ENCODE measurements at regions not wholly inside any gene's neighbourhood (a gene's known extent, or its start where the extent isn't known, plus 50 kb on each side); places are given as distances from the start of the nearest gene placed in this dataset.
"Not testable (repeated sequence)": the region's sequence is repeated elsewhere in the genome, so short reads cannot be mapped to it uniquely, and the experiment has no call there.

DNA sequence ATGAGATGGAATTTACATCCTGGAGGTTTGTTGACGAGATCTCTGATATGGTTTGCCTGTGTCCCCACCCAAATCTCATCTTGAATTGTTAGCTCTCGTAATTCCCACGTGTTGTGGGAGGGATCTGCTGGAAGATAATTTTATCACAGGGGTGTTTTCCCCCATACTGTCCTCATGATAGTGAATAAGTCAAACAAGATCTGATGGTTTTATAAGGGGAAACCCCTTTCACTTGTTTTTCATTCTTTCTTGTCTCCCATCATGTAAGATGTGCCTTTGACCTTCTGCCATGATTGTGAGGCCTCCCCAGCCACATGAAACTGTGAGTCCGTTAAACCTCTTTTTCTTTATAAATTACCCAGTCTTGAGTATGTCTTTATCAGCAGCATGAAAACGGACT lies 337.4 kb downstream of the BCL11B start:
- H3K4me1 ChIP-seq (ENCODE audit: control insufficient read depth in 2 of 2, insufficient read depth in 2 of 2, low read length in 2 of 2); H3K9me3 ChIP-seq (ENCODE audit: control insufficient read depth in 2 of 2, low read length in 2 of 2); H3K4me3 ChIP-seq (ENCODE audit: low read length in 2 of 2); H3K36me3 ChIP-seq (ENCODE audit: control insufficient read depth in 2 of 2, insufficient read depth in 2 of 2, low read length in 2 of 2); H3K9ac ChIP-seq (ENCODE audit: low read depth in 1 of 2, low read length in 2 of 2); H3K27ac ChIP-seq (ENCODE audit: low read depth in 2 of 2, low read length in 2 of 2); H3K27me3 ChIP-seq (ENCODE audit: control insufficient read depth in 2 of 2, insufficient read depth in 2 of 2, low read length in 2 of 2): not testable (repeated sequence)

DNA sequence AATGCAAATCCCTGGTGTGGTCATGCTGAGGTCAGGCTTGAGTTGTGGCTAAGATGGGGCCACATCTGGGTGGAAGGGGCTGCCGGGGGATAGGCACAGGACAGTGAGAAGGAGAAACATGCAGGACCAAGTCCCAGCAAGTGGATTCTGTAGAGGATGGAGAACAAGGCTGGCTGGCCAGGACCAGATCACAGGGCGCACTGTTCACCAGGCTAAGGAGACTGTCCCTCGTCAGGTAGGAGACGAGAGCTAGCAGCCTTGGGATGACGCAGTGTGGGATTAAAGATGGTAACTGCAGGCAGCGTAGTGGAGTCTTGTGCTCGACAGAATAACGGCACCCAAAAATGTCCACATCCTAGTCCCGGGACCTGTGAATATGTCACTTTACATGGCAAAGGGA lies 336.1 kb downstream of the BCL11B start:
- Histone ChIP-seq H3K9me3 (ENCODE audit: control insufficient read depth in 2 of 2, low read length in 2 of 2) (no peaks in the 10 kb centered on the region), H3K4me3 (ENCODE audit: low read length in 2 of 2) (no peak overlapping the region), H3K4me1 (ENCODE audit: control insufficient read depth in 2 of 2, insufficient read depth in 2 of 2, low read length in 2 of 2) (no peaks in the 10 kb centered on the region), H3K9ac (ENCODE audit: low read depth in 1 of 2, low read length in 2 of 2) (no peak overlapping the region), H3K36me3 (ENCODE audit: control insufficient read depth in 2 of 2, insufficient read depth in 2 of 2, low read length in 2 of 2) (no peaks in the 10 kb centered on the region), H3K27ac (ENCODE audit: low read depth in 2 of 2, low read length in 2 of 2) (no peak overlapping the region), H3K27me3 (ENCODE audit: control insufficient read depth in 2 of 2, insufficient read depth in 2 of 2, low read length in 2 of 2) (no peaks in the 10 kb centered on the region)

DNA sequence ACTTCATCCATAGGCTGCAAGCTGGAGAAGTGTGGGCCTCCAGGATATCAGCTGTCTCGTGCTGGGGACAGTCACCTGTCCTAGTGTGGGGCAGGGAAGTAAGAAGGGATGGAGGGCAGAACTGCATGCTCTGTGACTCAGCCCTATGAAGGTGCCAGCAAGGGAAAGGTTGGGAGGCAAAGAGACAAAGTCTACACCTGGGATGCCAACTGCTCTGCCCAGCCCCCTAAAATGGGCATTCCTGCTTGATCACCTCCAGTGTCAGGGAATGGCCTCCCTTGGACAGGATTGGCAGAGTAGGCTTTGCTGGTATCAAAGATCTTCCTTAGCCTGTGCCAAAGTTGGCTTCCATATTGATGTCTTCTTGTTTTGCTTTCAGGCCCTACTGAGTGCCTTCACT lies 335.0 kb downstream of the BCL11B start:
- Histone ChIP-seq H3K9me3 (ENCODE audit: control insufficient read depth in 2 of 2, low read length in 2 of 2) (no peaks in the 10 kb centered on the region), H3K36me3 (ENCODE audit: control insufficient read depth in 2 of 2, insufficient read depth in 2 of 2, low read length in 2 of 2) (no peaks in the 10 kb centered on the region), H3K27ac (ENCODE audit: low read depth in 2 of 2, low read length in 2 of 2) (no peak overlapping the region), H3K4me3 (ENCODE audit: low read length in 2 of 2) (no peak overlapping the region), H3K27me3 (ENCODE audit: control insufficient read depth in 2 of 2, insufficient read depth in 2 of 2, low read length in 2 of 2) (no peaks in the 10 kb centered on the region), H3K9ac (ENCODE audit: low read depth in 1 of 2, low read length in 2 of 2) (no peak overlapping the region), H3K4me1 (ENCODE audit: control insufficient read depth in 2 of 2, insufficient read depth in 2 of 2, low read length in 2 of 2) (no peaks in the 10 kb centered on the region)

DNA sequence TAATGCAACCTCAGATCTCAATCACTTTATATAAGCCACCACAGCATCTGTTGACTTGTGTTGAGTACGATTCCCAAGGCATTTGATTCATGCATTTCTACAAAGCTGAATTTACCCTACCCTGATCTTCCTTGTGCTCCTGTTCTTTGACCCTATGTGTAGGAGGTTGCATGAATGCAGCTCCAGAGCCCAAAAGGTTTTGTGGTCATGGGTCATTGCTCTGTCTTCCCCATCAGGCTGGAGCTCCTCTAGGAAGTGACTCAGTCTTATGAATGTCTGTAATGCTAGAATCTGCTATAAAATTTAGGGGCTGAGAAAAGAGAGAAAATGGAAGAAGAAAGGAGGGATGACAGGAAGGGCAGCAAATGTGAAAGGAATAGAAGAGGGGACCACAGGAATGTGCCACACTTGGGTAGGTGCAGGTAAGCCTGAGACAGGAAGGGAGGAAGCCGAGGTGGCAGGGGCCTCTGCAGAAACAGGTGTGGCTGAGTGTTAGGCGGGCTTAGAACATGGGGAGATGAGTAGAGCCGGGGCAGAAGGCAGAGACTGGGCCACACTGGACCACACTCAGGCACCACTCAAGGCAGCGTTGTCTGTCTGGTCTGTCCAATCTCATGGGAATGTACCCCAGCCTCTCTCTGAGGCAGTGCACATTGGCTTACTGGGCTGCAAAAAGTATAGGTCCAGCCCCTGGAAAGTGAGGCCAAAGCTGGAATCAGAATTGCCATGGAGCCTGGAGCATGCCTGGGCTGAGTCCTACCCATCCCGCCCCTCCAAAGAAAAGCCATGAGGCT lies 334.1 kb downstream of the BCL11B start:
- Histone ChIP-seq H3K9ac (ENCODE audit: low read depth in 1 of 2, low read length in 2 of 2) (no peak overlapping the region), H3K4me1 (ENCODE audit: control insufficient read depth in 2 of 2, insufficient read depth in 2 of 2, low read length in 2 of 2) (no peaks in the 10 kb centered on the region), H3K27ac (ENCODE audit: low read depth in 2 of 2, low read length in 2 of 2) (no peak overlapping the region), H3K4me3 (ENCODE audit: low read length in 2 of 2) (no peak overlapping the region), H3K36me3 (ENCODE audit: control insufficient read depth in 2 of 2, insufficient read depth in 2 of 2, low read length in 2 of 2) (no peaks in the 10 kb centered on the region), H3K9me3 (ENCODE audit: control insufficient read depth in 2 of 2, low read length in 2 of 2) (no peaks in the 10 kb centered on the region), H3K27me3 (ENCODE audit: control insufficient read depth in 2 of 2, insufficient read depth in 2 of 2, low read length in 2 of 2) (no peaks in the 10 kb centered on the region)

DNA sequence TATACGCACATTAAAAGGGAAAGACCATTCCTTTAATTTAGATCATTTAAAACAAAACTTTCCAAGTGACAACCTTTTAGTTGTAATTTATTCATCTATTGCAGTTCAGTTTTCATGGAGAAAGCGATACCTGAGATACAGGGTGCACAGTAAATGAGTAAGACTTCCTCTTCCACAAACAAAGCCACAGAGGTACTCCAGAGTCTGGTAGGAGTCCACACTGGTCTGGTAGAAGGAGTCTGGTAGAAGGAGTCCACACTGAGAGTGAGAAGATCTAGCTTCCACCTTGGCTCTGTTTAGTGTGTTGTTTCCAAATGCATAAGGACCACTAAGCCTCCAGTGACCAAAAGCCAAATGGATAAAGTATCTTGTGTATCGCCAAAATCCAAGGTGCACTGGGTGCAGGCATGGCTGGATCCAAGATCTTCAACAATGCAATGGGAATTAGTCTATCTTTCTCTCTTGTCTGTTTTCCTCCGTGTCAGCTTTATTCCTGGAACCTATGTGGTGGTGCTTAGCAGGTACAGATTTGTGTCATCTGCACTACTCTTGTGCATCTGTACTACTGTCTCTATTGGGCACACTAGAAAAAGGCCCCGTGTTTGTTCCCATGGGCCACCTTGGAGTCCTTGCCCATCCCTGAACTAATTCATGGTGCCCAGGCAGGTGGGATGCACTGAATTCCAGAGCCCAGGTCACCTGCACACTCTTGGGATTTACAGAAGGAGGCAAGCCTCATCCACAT lies 331.1 kb downstream of the BCL11B start:
- H3K4me3 ChIP-seq (ENCODE audit: low read length in 2 of 2) = no peak overlapping the region
- no peaks in the 10 kb centered on the region for H3K36me3 ChIP-seq (ENCODE audit: control insufficient read depth in 2 of 2, insufficient read depth in 2 of 2, low read length in 2 of 2)
- no peaks in the 10 kb centered on the region for H3K4me1 ChIP-seq (ENCODE audit: control insufficient read depth in 2 of 2, insufficient read depth in 2 of 2, low read length in 2 of 2)
- H3K9ac ChIP-seq (ENCODE audit: low read depth in 1 of 2, low read length in 2 of 2) = no peak overlapping the region
- no peak overlapping the region for H3K27ac ChIP-seq (ENCODE audit: low read depth in 2 of 2, low read length in 2 of 2)
- H3K9me3 ChIP-seq (ENCODE audit: control insufficient read depth in 2 of 2, low read length in 2 of 2) = no peaks in the 10 kb centered on the region
- no peaks in the 10 kb centered on the region for H3K27me3 ChIP-seq (ENCODE audit: control insufficient read depth in 2 of 2, insufficient read depth in 2 of 2, low read length in 2 of 2)

DNA sequence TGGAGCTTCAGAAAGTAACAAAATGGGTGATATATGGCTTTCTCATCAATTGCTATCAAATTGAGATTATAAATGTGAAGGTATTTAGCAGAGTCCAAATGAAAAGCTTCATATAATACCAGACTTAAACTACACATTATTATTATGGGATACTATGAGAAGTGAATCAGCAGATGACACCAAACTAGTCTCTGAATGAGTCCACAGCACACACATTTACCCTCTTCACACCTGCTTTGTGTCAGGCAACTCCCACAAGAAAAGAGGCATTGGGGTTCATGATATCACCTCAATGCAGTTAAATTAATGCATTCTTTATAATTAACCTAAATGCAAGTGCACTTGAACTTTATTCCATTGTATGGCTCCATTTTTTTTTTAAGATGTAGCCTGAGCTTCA lies 330.5 kb downstream of the BCL11B start:
- Histone ChIP-seq H3K27ac (ENCODE audit: low read depth in 2 of 2, low read length in 2 of 2) (no peak overlapping the region), H3K36me3 (ENCODE audit: control insufficient read depth in 2 of 2, insufficient read depth in 2 of 2, low read length in 2 of 2) (no peaks in the 10 kb centered on the region), H3K4me3 (ENCODE audit: low read length in 2 of 2) (no peak overlapping the region), H3K4me1 (ENCODE audit: control insufficient read depth in 2 of 2, insufficient read depth in 2 of 2, low read length in 2 of 2) (no peaks in the 10 kb centered on the region), H3K9ac (ENCODE audit: low read depth in 1 of 2, low read length in 2 of 2) (no peak overlapping the region), H3K9me3 (ENCODE audit: control insufficient read depth in 2 of 2, low read length in 2 of 2) (no peaks in the 10 kb centered on the region), H3K27me3 (ENCODE audit: control insufficient read depth in 2 of 2, insufficient read depth in 2 of 2, low read length in 2 of 2) (no peaks in the 10 kb centered on the region)

DNA sequence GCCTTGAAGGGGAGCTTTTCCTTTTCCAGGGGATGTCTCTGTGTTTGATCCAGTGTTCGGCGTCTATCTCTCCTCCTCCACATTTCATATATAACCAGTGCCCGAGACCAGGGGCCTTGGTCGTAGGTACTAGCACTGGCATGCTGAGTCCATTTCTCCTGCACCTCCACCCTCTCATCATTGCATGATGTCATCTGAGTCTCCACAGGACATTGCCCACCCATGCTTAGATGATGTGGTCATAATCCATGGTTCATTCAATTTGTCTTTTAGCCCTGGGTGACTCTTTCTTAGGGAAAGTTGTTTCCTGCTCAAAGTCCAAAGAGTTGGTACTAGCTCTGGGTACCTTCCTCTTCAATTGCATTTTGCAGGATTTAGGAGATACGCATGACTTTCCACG lies 328.1 kb downstream of the BCL11B start:
- H3K4me3 ChIP-seq (ENCODE audit: low read length in 2 of 2) = no peak overlapping the region
- no peak overlapping the region for H3K27ac ChIP-seq (ENCODE audit: low read depth in 2 of 2, low read length in 2 of 2)
- no peaks in the 10 kb centered on the region for H3K4me1 ChIP-seq (ENCODE audit: control insufficient read depth in 2 of 2, insufficient read depth in 2 of 2, low read length in 2 of 2)
- H3K36me3 ChIP-seq (ENCODE audit: control insufficient read depth in 2 of 2, insufficient read depth in 2 of 2, low read length in 2 of 2) = no peaks in the 10 kb centered on the region
- no peaks in the 10 kb centered on the region for H3K9me3 ChIP-seq (ENCODE audit: control insufficient read depth in 2 of 2, low read length in 2 of 2)
- no peak overlapping the region for H3K9ac ChIP-seq (ENCODE audit: low read depth in 1 of 2, low read length in 2 of 2)
- H3K27me3 ChIP-seq (ENCODE audit: control insufficient read depth in 2 of 2, insufficient read depth in 2 of 2, low read length in 2 of 2) = no peaks in the 10 kb centered on the region

DNA sequence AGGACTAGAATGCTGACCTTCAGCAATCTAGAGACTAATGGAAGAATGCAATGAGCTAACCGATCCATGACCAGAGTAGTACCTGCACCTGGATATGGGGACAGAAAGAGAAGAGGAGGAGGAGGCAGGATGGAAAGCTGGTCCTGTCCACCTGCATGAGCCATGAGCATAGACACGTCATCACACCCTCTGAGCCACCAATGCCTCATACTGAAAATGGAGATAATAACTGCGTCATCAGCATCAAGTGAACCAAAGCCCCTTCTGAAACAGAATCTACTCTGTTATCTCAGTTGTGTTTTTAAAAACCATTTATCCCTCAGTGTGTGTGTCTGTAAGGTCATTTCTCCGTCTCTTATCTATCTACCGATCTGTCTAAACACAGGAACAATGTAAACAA lies 327.0 kb downstream of the BCL11B start:
- Histone ChIP-seq H3K4me3 (ENCODE audit: low read length in 2 of 2) (no peak overlapping the region), H3K27ac (ENCODE audit: low read depth in 2 of 2, low read length in 2 of 2) (no peak overlapping the region), H3K9me3 (ENCODE audit: control insufficient read depth in 2 of 2, low read length in 2 of 2) (no peaks in the 10 kb centered on the region)

DNA sequence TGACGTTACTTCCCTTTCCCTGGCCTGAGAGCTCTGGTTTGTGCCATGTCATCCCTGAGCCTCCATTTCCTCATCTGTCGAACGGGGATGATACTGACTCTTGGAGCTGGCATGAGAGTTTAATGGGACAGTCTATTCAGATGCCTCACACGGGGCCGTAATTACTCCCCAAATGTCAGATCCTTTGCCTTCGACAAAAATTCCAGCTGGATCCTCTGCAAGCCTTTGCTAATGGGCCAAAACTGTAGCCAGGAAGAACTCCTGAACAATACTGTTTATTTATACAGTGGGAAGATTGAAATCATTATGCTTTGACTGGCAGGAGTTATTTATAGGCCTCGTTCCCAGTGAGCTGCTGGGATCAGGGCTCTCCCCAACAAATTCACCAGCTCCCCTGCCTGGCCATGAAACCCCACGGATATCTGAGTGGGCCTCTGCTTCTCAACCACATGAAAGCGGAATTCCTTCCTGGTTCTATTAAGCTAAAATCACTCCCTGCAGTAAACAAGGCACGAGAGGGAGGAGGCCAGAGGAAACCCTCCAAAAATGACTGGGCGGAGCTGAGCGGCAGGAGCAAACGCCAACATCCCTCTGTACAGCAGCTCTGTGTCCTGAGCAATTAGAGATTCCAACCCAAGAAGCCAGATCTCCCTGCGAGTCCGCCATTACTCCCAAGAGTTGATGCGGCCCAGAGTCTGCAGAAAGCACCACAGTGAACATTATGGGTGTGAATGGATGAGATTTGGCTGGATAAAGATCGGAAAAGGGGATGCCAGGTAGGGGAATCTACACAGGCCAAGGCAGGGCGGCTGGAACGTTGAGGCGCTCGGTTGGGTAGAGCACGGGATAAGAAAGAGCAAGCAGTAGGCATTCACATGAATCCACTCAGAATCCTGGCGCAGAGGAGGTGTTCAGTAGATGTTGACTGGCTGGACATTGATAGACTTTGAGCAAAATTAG lies 326.1 kb downstream of the BCL11B start:
- H3K27me3 ChIP-seq (ENCODE audit: control insufficient read depth in 2 of 2, insufficient read depth in 2 of 2, low read length in 2 of 2) = no peaks in the 10 kb centered on the region
- H3K9me3 ChIP-seq (ENCODE audit: control insufficient read depth in 2 of 2, low read length in 2 of 2) = no peaks in the 10 kb centered on the region
- H3K4me3 ChIP-seq (ENCODE audit: low read length in 2 of 2) = no peak overlapping the region
- no peaks in the 10 kb centered on the region for H3K36me3 ChIP-seq (ENCODE audit: control insufficient read depth in 2 of 2, insufficient read depth in 2 of 2, low read length in 2 of 2)
- no peaks in the 10 kb centered on the region for H3K4me1 ChIP-seq (ENCODE audit: control insufficient read depth in 2 of 2, insufficient read depth in 2 of 2, low read length in 2 of 2)
- no peak overlapping the region for H3K27ac ChIP-seq (ENCODE audit: low read depth in 2 of 2, low read length in 2 of 2)
- H3K9ac ChIP-seq (ENCODE audit: low read depth in 1 of 2, low read length in 2 of 2) = no peak overlapping the region

More for the DNA sequence above, 327.0 kb downstream of the BCL11B start:
- no peaks in the 10 kb centered on the region for H3K4me1 ChIP-seq (ENCODE audit: control insufficient read depth in 2 of 2, insufficient read depth in 2 of 2, low read length in 2 of 2)
- H3K27me3 ChIP-seq (ENCODE audit: control insufficient read depth in 2 of 2, insufficient read depth in 2 of 2, low read length in 2 of 2) = no peaks in the 10 kb centered on the region
- H3K9ac ChIP-seq (ENCODE audit: low read depth in 1 of 2, low read length in 2 of 2) = no peak overlapping the region
- H3K36me3 ChIP-seq (ENCODE audit: control insufficient read depth in 2 of 2, insufficient read depth in 2 of 2, low read length in 2 of 2) = no peaks in the 10 kb centered on the region

DNA sequence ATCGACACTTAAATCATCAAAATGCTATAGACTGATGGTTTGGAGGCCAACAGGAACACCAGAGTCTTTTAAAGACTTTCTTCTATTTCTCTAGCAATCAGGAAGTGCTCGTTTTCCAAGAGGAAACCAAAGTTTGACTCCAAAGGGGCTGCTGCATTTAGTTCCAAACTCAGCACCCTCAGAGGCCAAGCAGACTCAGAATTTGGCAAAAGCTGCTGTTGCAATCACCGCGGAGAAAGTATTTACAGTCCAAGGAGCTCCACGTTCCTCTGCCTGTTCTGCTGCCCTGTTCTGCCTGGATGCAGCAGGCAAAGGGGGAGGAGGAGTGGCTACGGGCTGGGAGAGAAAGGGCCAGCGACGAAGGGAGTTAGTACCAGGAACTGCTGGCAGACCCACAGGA lies 325.1 kb downstream of the BCL11B start:
- Histone ChIP-seq H3K4me3 (ENCODE audit: low read length in 2 of 2) (no peak overlapping the region), H3K4me1 (ENCODE audit: control insufficient read depth in 2 of 2, insufficient read depth in 2 of 2, low read length in 2 of 2) (no peaks in the 10 kb centered on the region), H3K27me3 (ENCODE audit: control insufficient read depth in 2 of 2, insufficient read depth in 2 of 2, low read length in 2 of 2) (no peaks in the 10 kb centered on the region), H3K9me3 (ENCODE audit: control insufficient read depth in 2 of 2, low read length in 2 of 2) (no peaks in the 10 kb centered on the region), H3K27ac (ENCODE audit: low read depth in 2 of 2, low read length in 2 of 2) (no peak overlapping the region), H3K9ac (ENCODE audit: low read depth in 1 of 2, low read length in 2 of 2) (no peak overlapping the region), H3K36me3 (ENCODE audit: control insufficient read depth in 2 of 2, insufficient read depth in 2 of 2, low read length in 2 of 2) (no peaks in the 10 kb centered on the region)

All from mucosa of rectum (tissue), 2 donors.